Right renal cortex interstitium (tissue), 3 donors: ENCODE measurements at regions not wholly inside any gene's neighbourhood (a gene's known extent, or its start where the extent isn't known, plus 50 kb on each side); places are given as distances from the start of the nearest gene placed in this dataset.
"Not testable (repeated sequence)": the region's sequence is repeated elsewhere in the genome, so short reads cannot be mapped to it uniquely, and the experiment has no call there.

Experiments
- DNase-seq, 3 donors: peaks; one replicate each; pipeline ENCODE4 v3.0.0-alpha.2; 2013; ENCODE audit warnings: low read depth in 3 of 3, low spot score in 2 of 3

DNA sequence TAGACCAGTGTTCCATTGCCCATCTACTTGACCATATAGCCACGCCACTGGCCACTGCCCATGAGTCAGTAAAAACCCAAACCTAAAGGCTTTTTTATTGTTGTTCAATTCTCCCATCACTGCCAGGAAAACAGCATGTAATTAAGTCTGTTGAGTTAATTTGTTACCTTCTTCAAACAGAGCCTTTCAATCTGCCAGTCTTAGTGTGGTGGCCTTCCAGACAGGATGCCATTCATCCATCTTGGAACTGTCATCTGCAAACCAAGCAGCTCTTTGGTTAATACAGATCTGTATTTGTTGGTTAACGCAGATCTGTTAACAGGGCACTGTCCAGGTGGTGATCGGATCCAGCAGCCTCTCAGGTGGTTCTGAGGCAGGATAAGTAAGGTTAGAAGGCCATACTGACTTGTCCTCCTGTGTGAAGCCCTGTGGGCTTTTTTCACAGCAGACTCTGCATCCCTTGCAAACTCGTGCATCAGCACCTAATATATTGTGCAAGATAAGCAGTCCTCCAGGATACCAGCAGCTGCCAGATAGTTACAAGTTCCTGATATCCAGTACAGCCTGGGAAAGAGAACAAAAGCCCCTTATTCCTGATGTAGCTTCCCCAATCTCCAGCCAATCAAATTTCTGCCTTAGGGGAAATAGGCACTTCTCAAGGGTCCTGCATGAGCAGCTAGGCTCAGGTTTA lies 59.1 kb upstream of the DHRS4 start:
- DNase-seq: no peak

DNA sequence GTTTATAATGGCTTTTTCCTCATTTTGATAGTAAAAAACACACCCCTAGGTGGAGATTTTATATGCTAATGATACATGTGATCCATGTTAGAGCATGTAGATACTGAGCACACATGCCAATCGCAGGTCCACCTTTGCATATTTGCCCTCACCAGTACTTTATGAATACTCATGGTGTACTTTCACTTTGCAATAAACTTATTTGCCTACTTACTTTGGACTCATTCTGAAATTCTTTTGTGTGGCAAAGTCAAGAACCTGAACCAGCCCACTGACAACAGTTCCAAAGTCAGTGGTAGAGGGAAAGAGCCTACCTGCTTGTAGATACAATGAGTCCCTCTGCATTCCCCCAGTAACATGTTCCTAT lies 58.5 kb upstream of the DHRS4 start:
- DNase-seq: no peak

DNA sequence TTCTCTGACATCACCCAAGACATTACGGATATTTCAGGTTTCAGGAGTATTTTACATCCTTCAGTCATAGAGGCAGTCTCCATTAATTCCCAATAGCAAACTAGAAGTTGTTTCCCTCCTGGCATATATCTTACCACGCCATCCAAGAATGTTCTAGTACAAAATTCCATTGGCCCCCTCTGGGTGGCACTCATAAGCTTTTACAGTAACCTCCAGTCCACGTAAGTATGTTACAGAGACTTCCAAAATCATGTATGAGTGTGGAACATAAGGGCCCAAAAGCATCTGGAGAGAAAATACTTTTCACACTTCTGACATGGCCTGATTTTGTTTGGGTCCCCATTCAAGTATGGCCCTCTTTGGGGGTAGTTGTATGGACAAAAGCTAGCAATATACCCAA lies 58.1 kb upstream of the DHRS4 start:
- no peak for DNase-seq

DNA sequence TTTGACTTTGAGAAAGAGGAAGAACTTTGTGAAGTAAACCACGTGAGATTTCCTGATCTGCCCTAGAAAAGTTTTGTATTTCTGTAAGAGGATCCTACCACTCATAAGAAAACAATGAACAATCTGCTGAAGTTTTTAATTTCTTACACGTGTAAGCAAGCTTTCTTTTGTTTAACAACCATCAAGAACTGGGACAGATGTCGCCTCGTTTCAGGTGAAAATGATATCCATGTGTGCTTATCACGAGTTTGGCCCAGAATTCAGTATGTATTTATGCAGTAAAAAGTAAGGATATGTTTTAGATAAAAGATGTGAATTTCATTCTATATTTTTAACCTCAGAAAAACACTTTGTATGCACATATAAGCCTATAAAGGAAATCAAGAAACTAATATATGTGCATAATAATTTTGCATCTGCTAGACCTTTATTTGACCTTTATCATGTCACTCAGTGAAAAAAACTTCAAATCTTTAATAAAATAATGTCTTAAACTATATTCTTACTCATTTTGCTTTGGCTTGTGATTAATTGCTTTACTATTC lies 56.9 kb upstream of the DHRS4 start:
- DNase-seq: no peak

DNA sequence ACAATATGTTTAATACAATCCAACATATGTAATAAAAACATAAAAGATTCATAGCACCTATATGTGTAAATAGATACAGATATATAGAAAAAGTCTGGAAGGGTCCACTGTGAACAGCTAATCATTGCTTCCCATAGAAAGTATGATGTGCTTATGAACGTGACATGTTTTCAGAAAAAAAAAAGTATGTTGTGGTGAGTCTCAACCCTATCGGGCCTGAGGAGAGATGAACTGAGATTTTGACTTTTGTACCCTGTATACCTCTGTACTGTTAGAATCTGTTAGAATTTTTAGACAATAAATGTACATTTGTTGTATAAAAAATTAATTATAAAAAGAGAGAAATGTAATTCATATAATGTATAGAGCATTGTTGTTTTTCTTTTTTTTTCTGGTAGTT lies 56.3 kb upstream of the DHRS4 start:
- DNase-seq: not testable (repeated sequence)

DNA sequence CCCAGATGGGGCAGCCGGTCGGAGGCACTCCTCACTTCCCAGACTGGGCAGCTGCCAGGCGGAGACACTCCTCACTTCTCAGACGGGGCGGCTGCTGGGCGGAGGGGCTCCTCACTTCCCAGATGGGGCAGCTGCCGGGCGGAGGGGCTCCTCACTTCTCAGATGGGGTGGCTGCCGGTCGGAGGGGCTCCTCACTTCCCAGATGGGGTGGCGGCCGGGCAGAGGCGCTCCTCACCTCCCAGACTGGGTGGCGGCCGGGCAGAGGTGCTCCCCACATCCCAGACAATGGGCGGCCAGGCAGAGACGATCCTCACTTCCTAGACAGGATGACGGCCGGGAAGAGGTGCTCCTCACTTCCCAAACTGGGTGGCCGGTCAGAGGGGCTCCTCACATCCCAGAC lies 55.2 kb upstream of the DHRS4 start:
- not testable (repeated sequence) for DNase-seq

DNA sequence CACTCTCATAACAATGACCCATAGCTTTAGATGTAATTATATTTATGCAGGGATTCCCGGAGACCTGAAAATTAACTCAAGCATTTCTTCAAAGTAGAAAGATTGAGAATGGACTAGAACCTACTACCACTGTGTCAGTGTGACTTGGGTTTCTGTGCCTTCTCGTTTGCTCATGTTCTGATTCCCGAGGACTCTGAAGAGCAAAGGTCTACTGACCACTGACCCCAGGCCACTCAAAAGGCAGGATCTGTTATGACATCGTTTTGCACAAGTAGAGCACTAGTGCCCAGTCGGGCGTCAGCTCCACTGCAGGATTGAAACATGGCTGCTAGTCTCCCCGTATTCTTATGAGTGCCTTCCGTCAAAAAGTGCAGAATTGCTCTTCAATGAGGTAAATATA lies 53.8 kb upstream of the DHRS4 start:
- DNase-seq: no peak

DNA sequence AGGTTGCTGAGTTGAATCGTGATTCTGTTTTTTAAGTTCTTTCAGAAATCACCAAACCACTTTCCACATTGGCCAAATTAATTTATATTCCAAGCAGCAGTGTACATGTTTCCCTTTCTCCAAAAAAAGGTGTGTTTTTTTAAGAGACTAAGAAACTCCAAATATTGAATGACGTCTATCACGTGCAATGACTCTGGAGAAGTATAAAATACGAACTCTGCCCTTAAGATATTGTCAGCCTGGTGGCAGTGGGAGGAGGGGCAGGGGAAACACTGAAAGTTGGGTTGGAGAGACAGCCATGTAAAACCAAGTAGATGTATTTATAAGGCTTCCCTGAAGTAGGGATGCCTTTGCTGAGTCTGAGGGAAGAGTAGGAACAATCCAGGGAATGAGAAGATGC lies 50.1 kb upstream of the DHRS4 start:
- DNase-seq: no peak
